ENCODE measurements at regions not wholly inside any gene's neighbourhood (a gene's known extent, or its start where the extent isn't known, plus 50 kb on each side); places are given as distances from the start of the nearest gene placed in this dataset.

- TF ChIP-seq, protein P1, sequence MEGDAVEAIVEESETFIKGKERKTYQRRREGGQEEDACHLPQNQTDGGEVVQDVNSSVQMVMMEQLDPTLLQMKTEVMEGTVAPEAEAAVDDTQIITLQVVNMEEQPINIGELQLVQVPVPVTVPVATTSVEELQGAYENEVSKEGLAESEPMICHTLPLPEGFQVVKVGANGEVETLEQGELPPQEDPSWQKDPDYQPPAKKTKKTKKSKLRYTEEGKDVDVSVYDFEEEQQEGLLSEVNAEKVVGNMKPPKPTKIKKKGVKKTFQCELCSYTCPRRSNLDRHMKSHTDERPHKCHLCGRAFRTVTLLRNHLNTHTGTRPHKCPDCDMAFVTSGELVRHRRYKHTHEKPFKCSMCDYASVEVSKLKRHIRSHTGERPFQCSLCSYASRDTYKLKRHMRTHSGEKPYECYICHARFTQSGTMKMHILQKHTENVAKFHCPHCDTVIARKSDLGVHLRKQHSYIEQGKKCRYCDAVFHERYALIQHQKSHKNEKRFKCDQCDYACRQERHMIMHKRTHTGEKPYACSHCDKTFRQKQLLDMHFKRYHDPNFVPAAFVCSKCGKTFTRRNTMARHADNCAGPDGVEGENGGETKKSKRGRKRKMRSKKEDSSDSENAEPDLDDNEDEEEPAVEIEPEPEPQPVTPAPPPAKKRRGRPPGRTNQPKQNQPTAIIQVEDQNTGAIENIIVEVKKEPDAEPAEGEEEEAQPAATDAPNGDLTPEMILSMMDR (IDR thresholded peaks at IDR 0.05; ENCODE audit: low read depth, low read length), result no peak
- TF ChIP-seq EZH2phosphoT487 (IDR thresholded peaks at IDR 0.05; ENCODE audit: low read depth), result no peak
Measured at GRCh38 chr5:117691081-117691870, 1116.7 kb upstream of the SEMA6A start.

All from OCI-LY3 (cell line).